Caco-2 (cell line): ENCODE measurements at regions not wholly inside any gene's neighbourhood (a gene's known extent, or its start where the extent isn't known, plus 50 kb on each side); places are given as distances from the start of the nearest gene placed in this dataset.

Experiments
- BruUV-seq: library from RNA; stranded (reverse); fragments of 400-500 nt; replicated peaks from 2 replicates; lab custom pipeline; 2021; lab: Mats Ljungman, UMichigan
- CTCF ChIA-PET: fragments of 300-600 bp; sonication (Branson Sonifier 250); formaldehyde crosslinking; loops from one replicate; lab custom pipeline; 2022; ENCODE audit warnings: antibody characterized with exemption; lab: Charles Lee
- POLR2A ChIA-PET: fragments of 300-600 bp; sonication (Branson Sonifier 250); formaldehyde crosslinking; loops from one replicate; lab custom pipeline; 2022; ENCODE audit warnings: antibody characterized with exemption; lab: Charles Lee
- DNase-seq, 2 experiments: peaks; one replicate each; pipeline versions ENCODE4 v3.0.0 to v3.0.0-alpha.2; 2020 to 2022
- H3K27me3 ChIP-seq: replicated peaks from 2 replicates; pipeline ENCODE4 v1.6.0; 2011; ENCODE audit warnings: low read length; ENCODE audit not compliant: control insufficient read depth, insufficient read depth
- H3K36me3 ChIP-seq: 2 replicates; pipeline ENCODE4 v1.5.1; 2011; ENCODE audit warnings: low read length; ENCODE audit not compliant: control insufficient read depth, insufficient read depth
- H3K4me1 ChIP-seq: fragments of 250-450 bp; sonication (Bioruptor Pico); 2 replicates; pipeline ENCODE4 v1.5.1; 2020; ENCODE audit warnings: mild to moderate bottlenecking
- H3K4me3 ChIP-seq: 2 replicates; pipeline ENCODE4 v1.5.1; 2011; ENCODE audit warnings: low read depth, mild to moderate bottlenecking, control low read depth, low read length
- H3K9me3 ChIP-seq: fragments of 250-450 bp; sonication (Bioruptor Pico); 2 replicates; pipeline ENCODE4 v1.5.1; 2020; ENCODE audit warnings: mild to moderate bottlenecking, moderate library complexity
- H3K27ac Mint-ChIP-seq: one replicate; pipeline ENCODE4 v1.8.0; 2022; ENCODE audit warnings: mixed read lengths; ENCODE audit not compliant: unreplicated experiment
- H3K27me3 Mint-ChIP-seq: one replicate; pipeline ENCODE4 v1.8.0; 2022; ENCODE audit warnings: mixed read lengths; ENCODE audit not compliant: insufficient read depth, unreplicated experiment
- H3K36me3 Mint-ChIP-seq: one replicate; pipeline ENCODE4 v1.8.0; 2022; ENCODE audit warnings: mild to moderate bottlenecking, mixed read lengths; ENCODE audit not compliant: insufficient read depth, unreplicated experiment
- H3K4me1 Mint-ChIP-seq: one replicate; pipeline ENCODE4 v1.8.0; 2022; ENCODE audit warnings: low read depth, mixed read lengths; ENCODE audit not compliant: unreplicated experiment
- H3K4me3 Mint-ChIP-seq: one replicate; pipeline ENCODE4 v1.8.0; 2022; ENCODE audit warnings: mild to moderate bottlenecking, moderate library complexity, mixed read lengths; ENCODE audit not compliant: unreplicated experiment
- H3K9me3 Mint-ChIP-seq: one replicate; pipeline ENCODE4 v1.8.0; 2022; ENCODE audit warnings: mixed read lengths; ENCODE audit not compliant: unreplicated experiment
- intact Hi-C: fragments of 100-400 bp; cut with micrococcal nuclease; formaldehyde crosslinking; loops from one replicate; pipeline ENCODE4 v1.10.0; 2022; ENCODE audit not compliant: unreplicated experiment
- TF ChIP-seq, protein P1 (sequence below), 2 experiments: fragments of 200-600 bp in 1 of 2; IDR thresholded peaks; 1 replicate in 1 of 2; 2 replicates in 1 of 2; pipeline versions ENCODE4 v1.5.1 to v1.8.0; 2011 to 2022; ENCODE audit warnings: antibody characterized with exemption in 1 of 2, control low read depth in 1 of 2, inconsistent platforms in 1 of 2, low read depth in 1 of 2, low read length in 1 of 2, mild to moderate bottlenecking in 1 of 2, moderate library complexity in 1 of 2; ENCODE audit not compliant: insufficient read depth in 1 of 2, severe bottlenecking in 1 of 2, unreplicated experiment in 1 of 2

DNA sequence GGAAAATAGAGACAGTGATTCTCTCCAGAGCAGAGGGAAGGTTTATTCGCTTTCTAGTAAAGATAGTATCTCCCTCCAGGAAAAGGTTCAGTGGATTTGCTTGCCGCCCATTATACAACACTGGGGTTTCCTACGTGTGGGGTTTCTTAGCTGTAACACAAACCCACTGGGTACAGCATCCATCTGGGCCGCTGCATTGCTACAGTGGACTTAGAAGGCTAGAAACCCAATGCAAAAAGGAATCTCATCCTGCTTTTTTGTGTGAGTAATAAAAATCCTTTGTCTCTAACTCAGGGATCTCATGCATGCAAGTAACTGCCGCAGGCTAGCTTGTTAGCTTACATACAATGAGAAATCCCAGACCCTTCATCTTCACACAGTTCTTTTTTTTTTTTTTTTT lies 67.1 kb upstream of the BCL2L14 start:
- Histone ChIP-seq H3K9me3 (no peaks in the 10 kb centered on the region), H3K4me3 (no peak overlapping the region), H3K4me1 (no peaks in the 10 kb centered on the region), H3K27me3 (no peaks in the 10 kb centered on the region), H3K36me3 (no peaks in the 10 kb centered on the region)
- Mint-ChIP-seq H3K9me3 (peaks cover 10% of the 10 kb centered on the region), H3K27me3 (no peaks in the 10 kb centered on the region), H3K4me3 (no peak overlapping the region), H3K27ac (no peak overlapping the region), H3K36me3 (peaks cover 5% of the 10 kb centered on the region), H3K4me1 (no peaks in the 10 kb centered on the region)
- intact Hi-C loops: no loop called here
- TF ChIP-seq, protein P1, sequence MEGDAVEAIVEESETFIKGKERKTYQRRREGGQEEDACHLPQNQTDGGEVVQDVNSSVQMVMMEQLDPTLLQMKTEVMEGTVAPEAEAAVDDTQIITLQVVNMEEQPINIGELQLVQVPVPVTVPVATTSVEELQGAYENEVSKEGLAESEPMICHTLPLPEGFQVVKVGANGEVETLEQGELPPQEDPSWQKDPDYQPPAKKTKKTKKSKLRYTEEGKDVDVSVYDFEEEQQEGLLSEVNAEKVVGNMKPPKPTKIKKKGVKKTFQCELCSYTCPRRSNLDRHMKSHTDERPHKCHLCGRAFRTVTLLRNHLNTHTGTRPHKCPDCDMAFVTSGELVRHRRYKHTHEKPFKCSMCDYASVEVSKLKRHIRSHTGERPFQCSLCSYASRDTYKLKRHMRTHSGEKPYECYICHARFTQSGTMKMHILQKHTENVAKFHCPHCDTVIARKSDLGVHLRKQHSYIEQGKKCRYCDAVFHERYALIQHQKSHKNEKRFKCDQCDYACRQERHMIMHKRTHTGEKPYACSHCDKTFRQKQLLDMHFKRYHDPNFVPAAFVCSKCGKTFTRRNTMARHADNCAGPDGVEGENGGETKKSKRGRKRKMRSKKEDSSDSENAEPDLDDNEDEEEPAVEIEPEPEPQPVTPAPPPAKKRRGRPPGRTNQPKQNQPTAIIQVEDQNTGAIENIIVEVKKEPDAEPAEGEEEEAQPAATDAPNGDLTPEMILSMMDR (IDR thresholded peaks at IDR 0.05; ENCODE audit: insufficient read depth in 1 of 2, low read depth in 1 of 2, low read length in 1 of 2, severe bottlenecking in 1 of 2, unreplicated experiment in 1 of 2): no peak
- CTCF ChIA-PET: no interaction called here
- no TSS peak for BruUV-seq
- no peak for DNase-seq
- POLR2A ChIA-PET: no interaction called here

DNA sequence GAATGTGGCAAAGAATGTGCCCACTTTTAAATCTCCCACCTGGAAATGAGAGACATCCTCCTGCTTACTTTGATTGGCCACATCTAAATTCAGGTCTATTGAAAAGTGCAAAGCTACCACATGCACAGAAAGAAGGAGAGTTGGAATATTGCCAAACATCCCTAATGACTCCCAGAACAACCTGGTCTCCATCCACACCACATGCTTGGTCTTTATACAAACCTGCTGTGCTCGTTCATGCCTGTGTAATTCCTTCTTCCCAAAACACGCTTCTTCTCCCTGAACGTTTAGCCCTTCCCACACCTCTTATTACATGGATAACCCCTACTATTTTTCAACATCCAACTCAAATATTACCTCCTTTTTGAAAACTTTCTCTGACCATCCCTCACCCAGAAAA lies 66.2 kb upstream of the BCL2L14 start:
- H3K4me3 Mint-ChIP-seq: no peak overlapping the region
- CTCF ChIA-PET: no interaction called here
- no peaks in the 10 kb centered on the region for H3K4me1 ChIP-seq
- no peak for DNase-seq
- no peaks in the 10 kb centered on the region for H3K27me3 ChIP-seq
- H3K4me3 ChIP-seq: no peak overlapping the region
- H3K9me3 ChIP-seq: no peaks in the 10 kb centered on the region
- no peaks in the 10 kb centered on the region for H3K4me1 Mint-ChIP-seq
- TF ChIP-seq, protein P1 (IDR thresholded peaks at IDR 0.05; ENCODE audit: insufficient read depth in 1 of 2, low read depth in 1 of 2, low read length in 1 of 2, severe bottlenecking in 1 of 2, unreplicated experiment in 1 of 2): no peak
- POLR2A ChIA-PET: no interaction called here
- no TSS peak for BruUV-seq
- no peaks in the 10 kb centered on the region for H3K27me3 Mint-ChIP-seq
- H3K36me3 Mint-ChIP-seq: peaks cover 5% of the 10 kb centered on the region
- H3K9me3 Mint-ChIP-seq: peaks cover 10% of the 10 kb centered on the region
- intact Hi-C loops: no loop called here
- H3K36me3 ChIP-seq: no peaks in the 10 kb centered on the region
- H3K27ac Mint-ChIP-seq: no peak overlapping the region

GRCh38 chr12:12007001-12007712 lies 63.6 kb upstream of the BCL2L14 start:
- BruUV-seq: no TSS peak
- Mint-ChIP-seq H3K36me3 (peaks cover 5% of the 10 kb centered on the region), H3K27ac (no peak overlapping the region), H3K4me3 (no peak overlapping the region), H3K4me1 (no peaks in the 10 kb centered on the region), H3K9me3 (peaks cover 10% of the 10 kb centered on the region), H3K27me3 (no peaks in the 10 kb centered on the region)
- TF ChIP-seq, protein P1 (IDR thresholded peaks at IDR 0.05; ENCODE audit: insufficient read depth in 1 of 2, low read depth in 1 of 2, low read length in 1 of 2, severe bottlenecking in 1 of 2, unreplicated experiment in 1 of 2): no peak
- no peaks in the 10 kb centered on the region for H3K27me3 ChIP-seq
- H3K4me1 ChIP-seq: no peaks in the 10 kb centered on the region
- H3K4me3 ChIP-seq: no peak overlapping the region
- POLR2A ChIA-PET: no interaction called here
- DNase-seq: no peak
- intact Hi-C loops: no loop called here
- no peaks in the 10 kb centered on the region for H3K36me3 ChIP-seq
- CTCF ChIA-PET: interaction anchor here (1.3 kb wide), 1 partner anchor 23 kb away, joined by 3 read pairs; no protein-coding TSS in a partner anchor
- H3K9me3 ChIP-seq: no peaks in the 10 kb centered on the region
